Liver (tissue), 3 donors: ENCODE measurements at regions not wholly inside any gene's neighbourhood (a gene's known extent, or its start where the extent isn't known, plus 50 kb on each side); places are given as distances from the start of the nearest gene placed in this dataset.

Experiments used
- CTCF ChIP-seq: fragments of 150-350 bp; IDR thresholded peaks from 2 replicates; pipeline ENCODE4 v1.5.1; 2017; ENCODE audit warnings: improper control_type of control experiment, low read depth, low read length; ENCODE audit not compliant: missing input control
- REST ChIP-seq: IDR thresholded peaks from 2 replicates; pipeline ENCODE4 v1.6.1; 2016; ENCODE audit warnings: antibody characterized with exemption, mild to moderate bottlenecking
- TAF1 ChIP-seq: conservative IDR thresholded peaks from 2 replicates; pipeline ENCODE4 v1.6.1; 2016; ENCODE audit warnings: antibody characterized with exemption, mild to moderate bottlenecking
- YY1 ChIP-seq: IDR thresholded peaks from 2 replicates; pipeline ENCODE4 v1.6.1; 2016; ENCODE audit warnings: antibody characterized with exemption, mild to moderate bottlenecking
- donor health status: healthy.
- donor health status: healthy.

GRCh38 chr6:6057442-6058053 lies 50.8 kb upstream of the NRN1 start:
- no peak for TF ChIP-seq YY1
- TF ChIP-seq TAF1: no peak
- peak; percentile 72 for TF ChIP-seq CTCF
- TF ChIP-seq REST: no peak
